GM19043 (cell line): ENCODE measurements at regions not wholly inside any gene's neighbourhood (a gene's known extent, or its start where the extent isn't known, plus 50 kb on each side); places are given as distances from the start of the nearest gene placed in this dataset.

ENCODE experiments used
- ATAC-seq: cut with Tn5 transposase; IDR thresholded peaks from one replicate; pipeline ENCODE4 v1.9.1; 2021; ENCODE audit warnings: low read depth; ENCODE audit not compliant: unreplicated experiment

- ATAC-seq, result no peak
These were observed 635.2 kb downstream of the TBC1D22A start for GRCh38 chr22:47397673-47398072.

- ATAC-seq, result no peak
These were observed 634.1 kb downstream of the TBC1D22A start for GRCh38 chr22:47396515-47396914.

GRCh38 chr22:47396105-47396504 lies 633.7 kb downstream of the TBC1D22A start:
- ATAC-seq, result no peak

GRCh38 chr22:47395481-47395880 lies 633.0 kb downstream of the TBC1D22A start:
- ATAC-seq, result no peak

- no peak for ATAC-seq
These were observed 632.3 kb downstream of the TBC1D22A start for GRCh38 chr22:47394504-47395440.

- ATAC-seq, result no peak
These were observed 630.7 kb downstream of the TBC1D22A start for GRCh38 chr22:47393191-47393590.

GRCh38 chr22:47392729-47393128 lies 630.3 kb downstream of the TBC1D22A start:
- no peak for ATAC-seq

GRCh38 chr22:47392054-47392347 lies 629.6 kb downstream of the TBC1D22A start:
- ATAC-seq, result no peak

- ATAC-seq, result no peak
These were observed 629.0 kb downstream of the TBC1D22A start for GRCh38 chr22:47391169-47392053.

- no peak for ATAC-seq
These were observed 627.8 kb downstream of the TBC1D22A start for GRCh38 chr22:47390026-47390970.

GRCh38 chr22:47389201-47389600 lies 626.8 kb downstream of the TBC1D22A start:
- no peak for ATAC-seq

- ATAC-seq, result no peak
These were observed 626.3 kb downstream of the TBC1D22A start for GRCh38 chr22:47388778-47389177.

GRCh38 chr22:47388331-47388730 lies 625.9 kb downstream of the TBC1D22A start:
- no peak for ATAC-seq

GRCh38 chr22:47386812-47387510 lies 624.5 kb downstream of the TBC1D22A start:
- no peak for ATAC-seq

- no peak for ATAC-seq
These were observed 622.5 kb downstream of the TBC1D22A start for GRCh38 chr22:47384977-47385376.

- ATAC-seq, result no peak
These were observed 619.9 kb downstream of the TBC1D22A start for GRCh38 chr22:47382164-47382890.

GRCh38 chr22:47381240-47381639 lies 618.8 kb downstream of the TBC1D22A start:
- no peak for ATAC-seq

GRCh38 chr22:47380692-47381091 lies 618.2 kb downstream of the TBC1D22A start:
- ATAC-seq, result no peak

- ATAC-seq, result no peak
These were observed 616.6 kb downstream of the TBC1D22A start for GRCh38 chr22:47379037-47379436.
